Calu3 (cell line): ENCODE measurements at regions not wholly inside any gene's neighbourhood (a gene's known extent, or its start where the extent isn't known, plus 50 kb on each side); places are given as distances from the start of the nearest gene placed in this dataset.

Experiments
- BruUV-seq: library from RNA; stranded (reverse); fragments of 400-500 nt; replicated peaks from 2 replicates; lab custom pipeline; 2021; lab: Mats Ljungman, UMichigan
- CTCF ChIA-PET: fragments of 300-600 bp; sonication (Branson Sonifier 250); formaldehyde crosslinking; loops from one replicate; lab custom pipeline; 2022; ENCODE audit warnings: antibody characterized with exemption; lab: Charles Lee
- DNase-seq: peaks from one replicate; pipeline ENCODE4 v3.0.0; 2022
- H3K27ac Mint-ChIP-seq: one replicate; pipeline ENCODE4 v1.8.0; 2022; ENCODE audit warnings: mixed read lengths; ENCODE audit not compliant: unreplicated experiment
- H3K27me3 Mint-ChIP-seq: one replicate; pipeline ENCODE4 v1.8.0; 2022; ENCODE audit warnings: mixed read lengths; ENCODE audit not compliant: unreplicated experiment
- H3K36me3 Mint-ChIP-seq: one replicate; pipeline ENCODE4 v1.8.0; 2022; ENCODE audit warnings: mild to moderate bottlenecking, moderate library complexity, mixed read lengths; ENCODE audit not compliant: insufficient read depth, unreplicated experiment
- H3K4me1 Mint-ChIP-seq: one replicate; pipeline ENCODE4 v1.8.0; 2022; ENCODE audit warnings: mild to moderate bottlenecking, low read depth, mixed read lengths; ENCODE audit not compliant: unreplicated experiment
- H3K4me3 Mint-ChIP-seq: one replicate; pipeline ENCODE4 v1.8.0; 2022; ENCODE audit warnings: mild to moderate bottlenecking, low read depth, moderate library complexity, mixed read lengths; ENCODE audit not compliant: unreplicated experiment
- H3K9me3 Mint-ChIP-seq: one replicate; pipeline ENCODE4 v1.8.0; 2022; ENCODE audit warnings: low read depth, mixed read lengths; ENCODE audit not compliant: unreplicated experiment
- CTCF ChIP-seq: fragments of 200-600 bp; IDR thresholded peaks from one replicate; pipeline ENCODE4 v1.8.0; 2022; ENCODE audit warnings: antibody characterized with exemption; ENCODE audit not compliant: unreplicated experiment
- intact Hi-C: fragments of 100-400 bp; cut with micrococcal nuclease; formaldehyde crosslinking; loops from one replicate; pipeline ENCODE4 v1.10.0; 2022; ENCODE audit not compliant: unreplicated experiment

- peaks cover 8% of the 10 kb centered on the region for H3K4me1 Mint-ChIP-seq
- CTCF ChIA-PET, result no interaction called here
- no TSS peak for BruUV-seq
- H3K4me3 Mint-ChIP-seq, result no peak overlapping the region
- peaks cover 7% of the 10 kb centered on the region for H3K9me3 Mint-ChIP-seq
- H3K27me3 Mint-ChIP-seq, result no peaks in the 10 kb centered on the region
- TF ChIP-seq CTCF, result no peak
- H3K36me3 Mint-ChIP-seq, result no peaks in the 10 kb centered on the region
- no peak for DNase-seq
- intact Hi-C loops, result no loop called here
- H3K27ac Mint-ChIP-seq, result no peak overlapping the region
Measured at GRCh38 chr5:89583534-89583933, 700.5 kb upstream of the MEF2C start.

GRCh38 chr5:89582768-89583339 is 699.9 kb upstream of the MEF2C start:
- BruUV-seq, result no TSS peak
- Mint-ChIP-seq H3K4me1 (peaks cover 8% of the 10 kb centered on the region), H3K9me3 (peaks cover 7% of the 10 kb centered on the region), H3K36me3 (no peaks in the 10 kb centered on the region), H3K27me3 (no peaks in the 10 kb centered on the region), H3K4me3 (no peak overlapping the region), H3K27ac (no peak overlapping the region)
- no peak for TF ChIP-seq CTCF
- CTCF ChIA-PET, result no interaction called here
- DNase-seq, result no peak
- intact Hi-C loops, result no loop called here

DNA sequence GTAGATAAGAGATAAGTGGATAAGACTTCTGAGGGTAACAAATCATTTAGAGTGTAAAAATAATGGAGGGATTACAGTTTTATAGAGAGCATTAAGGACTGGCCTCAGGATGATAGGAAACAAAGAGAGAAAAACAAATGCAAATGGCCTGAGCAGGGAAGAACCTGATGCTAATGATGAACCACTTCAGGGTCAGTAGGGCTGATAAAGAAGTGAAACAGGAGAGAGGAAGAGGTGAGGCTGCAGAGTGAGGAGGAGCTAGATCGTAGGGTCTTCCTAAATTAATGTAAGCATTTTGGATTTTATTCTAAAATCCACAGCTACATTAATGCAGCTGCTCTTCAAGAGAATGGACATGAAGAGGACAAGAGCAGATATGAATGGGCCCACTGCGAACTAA is 698.0 kb upstream of the MEF2C start:
- H3K4me3 Mint-ChIP-seq, result no peak overlapping the region
- CTCF ChIA-PET, result no interaction called here
- H3K4me1 Mint-ChIP-seq, result peaks cover 8% of the 10 kb centered on the region
- H3K27me3 Mint-ChIP-seq, result no peaks in the 10 kb centered on the region
- intact Hi-C loops, result no loop called here
- H3K36me3 Mint-ChIP-seq, result no peaks in the 10 kb centered on the region
- H3K9me3 Mint-ChIP-seq, result peaks cover 7% of the 10 kb centered on the region
- DNase-seq, result no peak
- no peak for TF ChIP-seq CTCF
- no peak overlapping the region for H3K27ac Mint-ChIP-seq
- no TSS peak for BruUV-seq

- Mint-ChIP-seq H3K27ac (no peak overlapping the region), H3K4me3 (no peak overlapping the region), H3K9me3 (no peaks in the 10 kb centered on the region), H3K36me3 (no peaks in the 10 kb centered on the region), H3K27me3 (no peaks in the 10 kb centered on the region), H3K4me1 (no peaks in the 10 kb centered on the region)
- intact Hi-C loops, result no loop called here
- BruUV-seq, result no TSS peak
- CTCF ChIA-PET, result no interaction called here
- no peak for TF ChIP-seq CTCF
- no peak for DNase-seq
Measured at GRCh38 chr5:89575319-89575718, 692.3 kb upstream of the MEF2C start.
